ENCODE measurements at regions not wholly inside any gene's neighbourhood (a gene's known extent, or its start where the extent isn't known, plus 50 kb on each side); places are given as distances from the start of the nearest gene placed in this dataset.

- TF ChIP-seq, protein P1, sequence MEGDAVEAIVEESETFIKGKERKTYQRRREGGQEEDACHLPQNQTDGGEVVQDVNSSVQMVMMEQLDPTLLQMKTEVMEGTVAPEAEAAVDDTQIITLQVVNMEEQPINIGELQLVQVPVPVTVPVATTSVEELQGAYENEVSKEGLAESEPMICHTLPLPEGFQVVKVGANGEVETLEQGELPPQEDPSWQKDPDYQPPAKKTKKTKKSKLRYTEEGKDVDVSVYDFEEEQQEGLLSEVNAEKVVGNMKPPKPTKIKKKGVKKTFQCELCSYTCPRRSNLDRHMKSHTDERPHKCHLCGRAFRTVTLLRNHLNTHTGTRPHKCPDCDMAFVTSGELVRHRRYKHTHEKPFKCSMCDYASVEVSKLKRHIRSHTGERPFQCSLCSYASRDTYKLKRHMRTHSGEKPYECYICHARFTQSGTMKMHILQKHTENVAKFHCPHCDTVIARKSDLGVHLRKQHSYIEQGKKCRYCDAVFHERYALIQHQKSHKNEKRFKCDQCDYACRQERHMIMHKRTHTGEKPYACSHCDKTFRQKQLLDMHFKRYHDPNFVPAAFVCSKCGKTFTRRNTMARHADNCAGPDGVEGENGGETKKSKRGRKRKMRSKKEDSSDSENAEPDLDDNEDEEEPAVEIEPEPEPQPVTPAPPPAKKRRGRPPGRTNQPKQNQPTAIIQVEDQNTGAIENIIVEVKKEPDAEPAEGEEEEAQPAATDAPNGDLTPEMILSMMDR (IDR thresholded peaks at IDR 0.05): no peak
- no peak for TF ChIP-seq ZFX (IDR thresholded peaks at IDR 0.05; ENCODE audit: borderline replicate concordance)
Measured at GRCh38 chr10:21249435-21249834, 276.0 kb downstream of the SKIDA1 start.
